ENCODE measurements at regions not wholly inside any gene's neighbourhood (a gene's known extent, or its start where the extent isn't known, plus 50 kb on each side); places are given as distances from the start of the nearest gene placed in this dataset.

DNA sequence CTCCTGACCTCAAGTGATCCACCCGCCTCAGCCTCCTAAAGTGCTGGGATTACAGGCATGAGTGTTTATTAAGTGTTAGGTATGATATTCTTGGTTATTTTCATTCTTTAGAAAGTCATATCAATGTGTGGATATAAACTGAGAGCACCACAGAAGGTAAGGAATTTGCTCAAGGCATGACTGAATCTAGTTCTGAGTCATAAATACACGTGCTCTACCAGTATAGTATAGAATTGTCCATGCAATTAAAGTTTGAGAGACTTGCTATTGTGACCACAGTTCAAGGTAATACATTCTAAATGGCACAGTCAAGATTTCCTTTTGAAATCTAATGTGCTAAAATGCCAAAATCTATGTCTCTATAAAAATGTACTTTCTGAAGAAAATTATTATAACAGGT lies 401.1 kb upstream of the CHRM3 start:
- WGBS (ENCODE audit: insufficient coverage) = no CpG with 5 or more reads among the region's 2 CpGs
- Histone ChIP-seq H3K9ac (ENCODE audit: low read length) (no peak overlapping the region), H3K79me2 (ENCODE audit: control insufficient read depth, insufficient read depth, low read length) (no peaks in the 10 kb centered on the region), H3K4me2 (replicated peaks; ENCODE audit: low read depth, low read length, poor library complexity, severe bottlenecking) (no peak overlapping the region), H4K20me1 (ENCODE audit: control insufficient read depth, insufficient read depth, low read length, poor library complexity, severe bottlenecking) (no peaks in the 10 kb centered on the region), H3K36me3 (replicated peaks in 1 of 2; ENCODE audit: control extremely low read depth in 1 of 2, control insufficient read depth in 1 of 2, extremely low read depth in 1 of 2, insufficient read depth in 2 of 2, low read length in 1 of 2) (no peaks in the 10 kb centered on the region), H3K4me1 (ENCODE audit: control insufficient read depth in 2 of 2, insufficient read depth in 2 of 2, low read length in 2 of 2) (no peaks in the 10 kb centered on the region), H3K27ac (ENCODE audit: low read length in 2 of 2) (no peak overlapping the region), H3K9me3 (ENCODE audit: control extremely low read depth in 1 of 3, control insufficient read depth in 2 of 3, insufficient read depth in 1 of 3, low read length in 2 of 3) (peaks cover 0 to 2% (median 0%) of the 10 kb centered on the region in 3 donors), H3K27me3 (replicated peaks in 1 of 4; ENCODE audit: control extremely low read depth in 1 of 4, control insufficient read depth in 3 of 4, insufficient read depth in 4 of 4, low read length in 3 of 4) (no peaks in the 10 kb centered on the region), H2AFZ (ENCODE audit: insufficient read depth, low read depth, low read length, poor library complexity, severe bottlenecking) (no peak overlapping the region), H3K4me3 (ENCODE audit: control extremely low read depth in 1 of 5, extremely low read depth in 1 of 5, insufficient read depth in 1 of 5, low read depth in 2 of 5, low read length in 4 of 5) (no peak overlapping the region)
- Mint-ChIP-seq H3K4me1 (no peaks in the 10 kb centered on the region), H3K27me3 (no peaks in the 10 kb centered on the region), H3K4me3 (no peak overlapping the region), H3K9me3 (ENCODE audit: insufficient read depth) (no peaks in the 10 kb centered on the region), H3K27ac (no peak overlapping the region)
- DNase-seq = no peak
- POLR2A ChIA-PET = no interaction called here
- CTCF ChIA-PET = no interaction called here
- TF ChIP-seq, protein P1, sequence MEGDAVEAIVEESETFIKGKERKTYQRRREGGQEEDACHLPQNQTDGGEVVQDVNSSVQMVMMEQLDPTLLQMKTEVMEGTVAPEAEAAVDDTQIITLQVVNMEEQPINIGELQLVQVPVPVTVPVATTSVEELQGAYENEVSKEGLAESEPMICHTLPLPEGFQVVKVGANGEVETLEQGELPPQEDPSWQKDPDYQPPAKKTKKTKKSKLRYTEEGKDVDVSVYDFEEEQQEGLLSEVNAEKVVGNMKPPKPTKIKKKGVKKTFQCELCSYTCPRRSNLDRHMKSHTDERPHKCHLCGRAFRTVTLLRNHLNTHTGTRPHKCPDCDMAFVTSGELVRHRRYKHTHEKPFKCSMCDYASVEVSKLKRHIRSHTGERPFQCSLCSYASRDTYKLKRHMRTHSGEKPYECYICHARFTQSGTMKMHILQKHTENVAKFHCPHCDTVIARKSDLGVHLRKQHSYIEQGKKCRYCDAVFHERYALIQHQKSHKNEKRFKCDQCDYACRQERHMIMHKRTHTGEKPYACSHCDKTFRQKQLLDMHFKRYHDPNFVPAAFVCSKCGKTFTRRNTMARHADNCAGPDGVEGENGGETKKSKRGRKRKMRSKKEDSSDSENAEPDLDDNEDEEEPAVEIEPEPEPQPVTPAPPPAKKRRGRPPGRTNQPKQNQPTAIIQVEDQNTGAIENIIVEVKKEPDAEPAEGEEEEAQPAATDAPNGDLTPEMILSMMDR (IDR thresholded peaks at IDR 0.05) = no peak
- TF ChIP-seq EZH2 (IDR thresholded peaks at IDR 0.05; ENCODE audit: borderline replicate concordance, insufficient read depth, low read depth, low read length, poor library complexity, severe bottlenecking) = no peak
- intact Hi-C loops (cut with micrococcal nuclease) = no loop called here
- ATAC-seq (ENCODE audit: low read depth) = no peak

DNA sequence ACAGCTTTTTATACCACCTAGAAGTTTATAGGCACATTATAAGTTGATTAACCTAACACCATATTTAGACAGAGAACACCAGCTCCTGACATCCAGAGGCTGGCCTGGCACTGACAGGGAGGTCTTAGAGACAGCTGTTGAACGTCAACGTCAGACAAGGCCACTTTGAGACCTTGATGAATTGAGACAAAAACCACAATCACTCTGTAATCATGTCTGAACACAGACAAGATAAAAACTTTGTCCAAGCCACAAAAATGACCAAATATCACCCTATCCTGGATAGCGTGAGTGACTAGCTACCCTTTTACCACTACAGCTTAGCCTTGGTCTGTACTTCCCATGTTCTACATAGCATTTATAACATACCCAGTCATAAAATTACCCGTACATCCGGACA lies 403.6 kb upstream of the CHRM3 start:
- H3K27me3 Mint-ChIP-seq = no peaks in the 10 kb centered on the region
- H3K4me3 ChIP-seq (ENCODE audit: control extremely low read depth in 1 of 5, extremely low read depth in 1 of 5, insufficient read depth in 1 of 5, low read depth in 2 of 5, low read length in 4 of 5) = no peak overlapping the region
- no peaks in the 10 kb centered on the region for H4K20me1 ChIP-seq (ENCODE audit: control insufficient read depth, insufficient read depth, low read length, poor library complexity, severe bottlenecking)
- no peaks in the 10 kb centered on the region for H3K4me1 Mint-ChIP-seq
- CTCF ChIA-PET = no interaction called here
- H3K4me1 ChIP-seq (ENCODE audit: control insufficient read depth in 2 of 2, insufficient read depth in 2 of 2, low read length in 2 of 2) = no peaks in the 10 kb centered on the region
- no peak overlapping the region for H3K9ac ChIP-seq (ENCODE audit: low read length)
- H3K9me3 ChIP-seq (ENCODE audit: control extremely low read depth in 1 of 3, control insufficient read depth in 2 of 3, insufficient read depth in 1 of 3, low read length in 2 of 3) = no peaks in the 10 kb centered on the region
- no peak overlapping the region for H2AFZ ChIP-seq (ENCODE audit: insufficient read depth, low read depth, low read length, poor library complexity, severe bottlenecking)
- DNase-seq (no peak), ATAC-seq (ENCODE audit: low read depth) (no peak)
- TF ChIP-seq EZH2 (IDR thresholded peaks at IDR 0.05; ENCODE audit: borderline replicate concordance, insufficient read depth, low read depth, low read length, poor library complexity, severe bottlenecking) = no peak
- TF ChIP-seq, protein P1 (IDR thresholded peaks at IDR 0.05) = no peak
- no peaks in the 10 kb centered on the region for H3K27me3 ChIP-seq (replicated peaks in 1 of 4; ENCODE audit: control extremely low read depth in 1 of 4, control insufficient read depth in 3 of 4, insufficient read depth in 4 of 4, low read length in 3 of 4)
- H3K36me3 ChIP-seq (replicated peaks in 1 of 2; ENCODE audit: control extremely low read depth in 1 of 2, control insufficient read depth in 1 of 2, extremely low read depth in 1 of 2, insufficient read depth in 2 of 2, low read length in 1 of 2) = no peaks in the 10 kb centered on the region
- no peak overlapping the region for H3K27ac Mint-ChIP-seq
- H3K27ac ChIP-seq (ENCODE audit: low read length in 2 of 2) = no peak overlapping the region
- H3K79me2 ChIP-seq (ENCODE audit: control insufficient read depth, insufficient read depth, low read length) = no peaks in the 10 kb centered on the region
- 87% methylated on average over 5 of the region's 5 CpGs for WGBS (ENCODE audit: insufficient coverage)
- intact Hi-C loops (cut with micrococcal nuclease) = no loop called here
- no peak overlapping the region for H3K4me3 Mint-ChIP-seq
- H3K4me2 ChIP-seq (replicated peaks; ENCODE audit: low read depth, low read length, poor library complexity, severe bottlenecking) = no peak overlapping the region
- POLR2A ChIA-PET = no interaction called here
- no peaks in the 10 kb centered on the region for H3K9me3 Mint-ChIP-seq (ENCODE audit: insufficient read depth)

All from B cell (primary cell).